DOHH2 (cell line): ENCODE measurements at regions not wholly inside any gene's neighbourhood (a gene's known extent, or its start where the extent isn't known, plus 50 kb on each side); places are given as distances from the start of the nearest gene placed in this dataset.

Experiments
- H3F3A ChIP-seq: fragments of 200-600 bp; sonication (generic), shearing (Covaris generic); 2 replicates; pipeline ENCODE4 v1.6.0; 2016; ENCODE audit warnings: antibody characterized with exemption, mild to moderate bottlenecking; ENCODE audit not compliant: control insufficient read depth, insufficient read depth
- H3K27ac ChIP-seq: fragments of 200-600 bp; sonication (generic); 2 replicates; pipeline ENCODE4 v1.5.1; 2014; ENCODE audit warnings: low read depth, mild to moderate bottlenecking, low read length, moderate library complexity
- H3K27me3 ChIP-seq: fragments of 200-600 bp; sonication (generic); 2 replicates; pipeline ENCODE4 v1.6.1; 2014; ENCODE audit warnings: mild to moderate bottlenecking, low read length, mixed read lengths; ENCODE audit not compliant: control insufficient read depth
- H3K36me3 ChIP-seq: fragments of 200-600 bp; sonication (generic); 2 replicates; pipeline ENCODE4 v1.6.1; 2014; ENCODE audit warnings: mild to moderate bottlenecking, low read length, moderate library complexity, mixed read lengths; ENCODE audit not compliant: control insufficient read depth
- H3K4me1 ChIP-seq: fragments of 200-600 bp; sonication (generic); 2 replicates; pipeline ENCODE4 v1.6.1; 2014; ENCODE audit warnings: mild to moderate bottlenecking, low read length, mixed read lengths; ENCODE audit not compliant: control insufficient read depth
- H3K4me2 ChIP-seq: fragments of 200-600 bp; sonication (generic); 2 replicates; pipeline ENCODE4 v1.6.0; 2014; ENCODE audit warnings: mild to moderate bottlenecking, low read length, moderate library complexity
- H3K4me3 ChIP-seq: fragments of 200-600 bp; sonication (generic); 2 replicates; pipeline ENCODE4 v1.5.1; 2014; ENCODE audit warnings: mild to moderate bottlenecking, low read length, mixed read lengths
- H3K79me2 ChIP-seq: fragments of 200-600 bp; sonication (generic); 2 replicates; pipeline ENCODE4 v1.6.1; 2014; ENCODE audit warnings: mild to moderate bottlenecking, low read length, mixed read lengths; ENCODE audit not compliant: control insufficient read depth
- H3K9me2 ChIP-seq: fragments of 200-600 bp; sonication (generic); replicated peaks from 2 replicates; pipeline ENCODE4 v1.6.1; 2014; ENCODE audit warnings: mild to moderate bottlenecking, low read length, mixed read lengths; ENCODE audit not compliant: control insufficient read depth
- H3K9me3 ChIP-seq: fragments of 200-600 bp; sonication (generic); 2 replicates; pipeline ENCODE4 v1.6.1; 2014; ENCODE audit warnings: antibody characterized with exemption, low read length, mixed read lengths; ENCODE audit not compliant: control insufficient read depth, insufficient read depth
- H4K20me1 ChIP-seq: fragments of 200-600 bp; sonication (generic); 2 replicates; pipeline ENCODE4 v1.6.0; 2014; ENCODE audit warnings: low read depth, mild to moderate bottlenecking, antibody characterized with exemption, low read length, moderate library complexity; ENCODE audit not compliant: control insufficient read depth, insufficient read depth
- CTCF ChIP-seq: fragments of 200-600 bp; sonication (generic); IDR thresholded peaks from one replicate; pipeline ENCODE4 v1.5.1; 2014; ENCODE audit warnings: antibody characterized with exemption, mild to moderate bottlenecking, low read depth, low read length; ENCODE audit not compliant: poor library complexity, severe bottlenecking
- EZH2phosphoT487 ChIP-seq: fragments of 200-600 bp; sonication (generic); IDR thresholded peaks from 2 replicates; pipeline ENCODE4 v1.6.1; 2017; ENCODE audit warnings: borderline replicate concordance, mild to moderate bottlenecking, antibody characterized with exemption, low read length, moderate library complexity, mixed read lengths

- H3K36me3 ChIP-seq, result no peaks in the 10 kb centered on the region
- no peaks in the 10 kb centered on the region for H3F3A ChIP-seq
- no peaks in the 10 kb centered on the region for H4K20me1 ChIP-seq
- no peak overlapping the region for H3K4me3 ChIP-seq
- no peaks in the 10 kb centered on the region for H3K4me1 ChIP-seq
- H3K9me3 ChIP-seq, result no peaks in the 10 kb centered on the region
- no peaks in the 10 kb centered on the region for H3K27me3 ChIP-seq
- H3K79me2 ChIP-seq, result no peaks in the 10 kb centered on the region
- H3K9me2 ChIP-seq, result no peaks in the 10 kb centered on the region
- H3K27ac ChIP-seq, result no peak overlapping the region
- TF ChIP-seq EZH2phosphoT487 (no peak), CTCF (no peak)
- H3K4me2 ChIP-seq, result no peak overlapping the region
These were observed 336.3 kb downstream of the DYSF start for GRCh38 chr2:71789556-71790204.

- no peaks in the 10 kb centered on the region for H3F3A ChIP-seq
- no peak for TF ChIP-seq EZH2phosphoT487
- TF ChIP-seq CTCF, result no peak
- no peak overlapping the region for H3K27ac ChIP-seq
- H3K79me2 ChIP-seq, result no peaks in the 10 kb centered on the region
- no peaks in the 10 kb centered on the region for H3K9me3 ChIP-seq
- H3K4me3 ChIP-seq, result no peak overlapping the region
- H3K9me2 ChIP-seq, result no peaks in the 10 kb centered on the region
- H3K27me3 ChIP-seq, result no peaks in the 10 kb centered on the region
- no peaks in the 10 kb centered on the region for H3K36me3 ChIP-seq
- no peak overlapping the region for H3K4me2 ChIP-seq
- no peaks in the 10 kb centered on the region for H4K20me1 ChIP-seq
- no peaks in the 10 kb centered on the region for H3K4me1 ChIP-seq
These were observed 335.4 kb downstream of the DYSF start for GRCh38 chr2:71788601-71789240.

- Histone ChIP-seq H4K20me1 (no peaks in the 10 kb centered on the region), H3K4me3 (no peak overlapping the region), H3K9me3 (no peaks in the 10 kb centered on the region), H3K79me2 (no peaks in the 10 kb centered on the region), H3K27me3 (no peaks in the 10 kb centered on the region), H3K36me3 (no peaks in the 10 kb centered on the region), H3K27ac (no peak overlapping the region), H3F3A (no peaks in the 10 kb centered on the region), H3K4me2 (no peak overlapping the region), H3K4me1 (no peaks in the 10 kb centered on the region), H3K9me2 (no peaks in the 10 kb centered on the region)
- TF ChIP-seq CTCF, result no peak
- TF ChIP-seq EZH2phosphoT487, result no peak
These were observed 334.8 kb downstream of the DYSF start for GRCh38 chr2:71788186-71788525.
